DMS53 treated with DMSO at 0.1 percent for 48 hours (cell line): ENCODE measurements at regions not wholly inside any gene's neighbourhood (a gene's known extent, or its start where the extent isn't known, plus 50 kb on each side); places are given as distances from the start of the nearest gene placed in this dataset.
"Not testable (repeated sequence)": the region's sequence is repeated elsewhere in the genome, so short reads cannot be mapped to it uniquely, and the experiment has no call there.

Experiments
- DNase-seq: peaks from one replicate; lab custom pipeline; 2025; ENCODE audit not compliant: unreplicated experiment; lab: John Stamatoyannopoulos, UW

DNA sequence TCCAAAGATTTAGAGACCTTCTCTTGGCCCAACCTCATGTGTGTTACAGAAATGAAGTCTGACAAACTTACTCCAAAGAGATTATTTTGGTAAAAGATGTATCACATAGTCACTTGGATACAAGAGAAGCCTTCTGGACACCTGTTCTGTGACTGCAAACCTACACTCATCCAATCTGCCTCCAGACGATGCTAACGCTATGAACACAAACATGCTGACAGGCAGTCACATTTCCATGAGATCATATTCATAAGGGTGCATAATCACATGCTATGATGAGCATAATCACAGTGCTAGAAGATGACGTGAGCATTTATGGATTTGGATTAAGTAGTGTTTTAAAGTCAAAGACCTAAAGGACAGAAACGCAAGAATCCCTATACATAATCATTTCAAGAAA lies 340.2 kb downstream of the HACE1 start:
- DNase-seq = no peak

DNA sequence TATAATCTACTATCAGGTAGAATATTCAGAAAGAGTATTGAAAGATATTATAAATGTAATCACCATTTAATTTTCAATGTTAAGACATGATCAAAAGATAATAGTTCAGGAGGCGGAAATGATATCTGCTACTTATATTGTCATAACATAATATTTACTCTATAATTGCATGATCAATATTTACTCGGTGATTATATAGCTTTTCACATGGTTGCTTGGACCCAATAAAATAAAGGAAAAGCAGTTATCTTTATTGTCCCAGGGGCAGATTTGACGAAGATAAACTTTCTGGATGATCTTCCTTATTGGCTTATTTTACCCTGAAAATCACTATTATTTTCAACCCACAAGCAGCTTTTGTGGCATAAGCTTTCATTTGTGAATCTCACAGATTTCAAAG lies 350.4 kb downstream of the HACE1 start:
- DNase-seq = no peak

GRCh38 chr6:104506429-104506828 lies 353.3 kb downstream of the HACE1 start:
- no peak for DNase-seq

- no peak for DNase-seq
Observed at GRCh38 chr6:104505838-104506237, 353.9 kb downstream of the HACE1 start.

DNA sequence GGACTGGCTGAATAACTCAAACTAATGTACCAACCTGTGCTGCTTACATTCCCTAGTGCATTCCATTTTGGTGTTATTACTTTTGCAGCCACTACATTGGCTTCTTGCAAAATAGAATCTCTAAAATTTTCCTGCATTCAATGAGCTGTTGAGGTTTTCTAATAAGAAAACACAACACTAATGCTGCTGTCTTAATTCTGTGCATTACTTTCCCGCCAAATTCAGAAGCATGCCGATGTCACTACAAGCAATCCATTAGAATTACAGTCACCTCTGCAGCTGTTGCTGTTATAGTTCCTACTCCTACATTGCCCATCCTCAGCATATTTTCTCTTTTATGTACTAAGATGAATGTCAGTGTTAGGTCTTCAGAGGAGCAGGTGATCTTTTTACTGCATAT lies 359.5 kb downstream of the HACE1 start:
- DNase-seq = no peak

DNA sequence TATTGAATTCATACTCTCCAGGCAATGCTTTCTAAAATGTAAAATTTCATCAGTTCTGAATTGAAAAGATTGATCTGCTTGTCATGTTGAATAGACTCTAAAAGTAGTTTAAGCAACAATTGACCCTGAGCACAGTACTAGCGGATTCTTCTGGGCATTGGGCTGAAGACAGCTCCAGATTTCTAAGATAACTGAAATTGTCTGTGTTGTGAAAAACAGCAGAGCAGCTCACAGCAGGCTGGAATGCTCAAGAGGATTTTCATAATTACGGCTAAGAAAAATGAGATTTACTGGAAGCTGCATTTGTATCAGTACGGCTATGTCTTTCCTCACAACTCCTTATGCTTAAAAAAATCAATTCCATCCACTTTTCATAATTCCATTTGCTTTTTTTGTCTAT lies 373.7 kb downstream of the HACE1 start:
- no peak for DNase-seq

- DNase-seq = no peak
Observed at GRCh38 chr6:104484626-104485025, 375.1 kb downstream of the HACE1 start.

GRCh38 chr6:104484191-104484590 lies 375.5 kb downstream of the HACE1 start:
- DNase-seq = no peak

DNA sequence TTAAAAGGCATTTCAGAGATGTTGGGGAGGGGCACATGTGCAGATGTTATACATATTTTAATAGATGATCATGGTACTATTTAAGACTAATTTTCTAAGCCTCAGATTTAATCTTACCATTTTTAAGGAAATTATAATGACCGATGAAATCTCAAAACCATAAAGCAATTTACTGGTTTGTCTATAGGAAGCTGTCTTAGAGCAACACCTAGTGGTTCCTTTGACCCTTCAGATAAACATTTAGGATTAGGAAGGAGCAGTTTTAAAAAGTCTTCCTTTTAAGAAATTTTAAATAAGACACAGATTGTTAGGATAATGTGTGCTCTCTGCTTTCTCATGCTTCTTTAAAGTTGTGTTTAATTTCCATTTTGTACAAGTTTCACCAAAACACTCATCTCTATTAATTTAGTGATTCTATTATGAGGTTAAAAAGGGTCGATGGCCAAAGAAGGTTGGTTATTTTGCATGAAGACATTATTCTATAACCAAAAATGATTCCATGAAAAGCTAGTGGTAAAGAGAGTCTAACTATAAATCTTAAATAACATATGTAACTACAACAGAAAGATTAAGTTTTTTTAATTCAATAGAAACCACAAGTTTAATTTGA lies 376.4 kb downstream of the HACE1 start:
- peak; percentile 0 for DNase-seq

- no peak for DNase-seq
Observed at GRCh38 chr6:104477569-104477968, 382.1 kb downstream of the HACE1 start.

- no peak for DNase-seq
Observed at GRCh38 chr6:104473021-104473429, 386.7 kb downstream of the HACE1 start.

- no peak for DNase-seq
Observed at GRCh38 chr6:104472021-104472901, 387.5 kb downstream of the HACE1 start.

DNA sequence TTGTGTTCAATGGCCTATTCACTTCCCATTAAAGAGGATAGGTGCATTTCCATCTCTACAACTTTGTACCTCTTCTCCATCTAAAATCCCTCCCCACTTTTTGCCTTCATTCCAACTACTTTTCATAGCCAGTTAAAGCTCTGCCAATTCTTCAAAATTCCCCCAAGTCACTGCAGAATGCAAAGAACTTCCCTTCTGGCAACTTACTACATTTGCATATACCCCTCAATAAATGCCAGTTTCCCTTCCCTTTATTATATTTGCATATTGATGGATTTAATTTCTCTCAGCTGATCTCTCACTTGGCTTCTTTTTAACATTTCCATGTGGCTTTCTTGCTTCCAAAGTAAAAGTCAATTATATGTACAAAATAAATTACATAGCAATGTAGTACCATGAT lies 393.4 kb downstream of the HACE1 start:
- DNase-seq = no peak

DNA sequence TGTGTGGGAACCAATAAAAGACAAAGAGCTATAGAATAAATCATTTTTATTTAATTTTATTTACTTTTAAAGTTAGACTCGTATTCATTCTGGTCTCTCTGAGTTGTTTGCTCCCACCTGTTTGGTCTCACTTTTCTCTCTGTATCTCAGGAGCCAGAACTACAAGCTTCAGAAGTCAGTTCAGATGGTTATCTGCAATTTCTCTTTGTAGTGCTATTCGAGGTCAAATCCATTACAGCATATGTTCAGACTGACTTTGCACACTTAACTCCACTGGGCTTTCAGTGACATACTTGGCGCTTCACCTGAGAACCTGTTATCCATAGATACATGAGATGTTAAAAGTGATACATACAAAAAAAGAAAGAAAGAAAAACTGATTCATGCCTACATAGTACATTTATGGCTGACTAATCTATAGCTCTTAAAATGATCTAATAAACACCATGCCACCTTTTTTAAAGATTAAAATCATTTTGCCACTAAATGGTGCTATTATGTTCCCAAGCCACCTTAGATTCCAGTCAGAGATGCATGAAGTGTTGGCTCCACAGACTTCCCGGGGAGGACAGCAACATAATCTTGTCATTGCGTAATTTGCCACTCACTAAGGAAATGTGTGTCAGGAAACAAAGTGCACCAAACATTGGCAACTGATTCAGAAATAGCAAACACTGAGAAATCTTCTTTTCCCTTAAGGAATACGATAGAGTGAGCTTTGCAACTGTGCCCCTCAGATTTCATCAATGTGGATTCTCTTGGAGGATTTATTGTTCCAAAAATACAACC lies 396.7 kb downstream of the HACE1 start:
- no peak for DNase-seq

- DNase-seq = no peak
Observed at GRCh38 chr6:104460738-104461483, 398.8 kb downstream of the HACE1 start.

DNA sequence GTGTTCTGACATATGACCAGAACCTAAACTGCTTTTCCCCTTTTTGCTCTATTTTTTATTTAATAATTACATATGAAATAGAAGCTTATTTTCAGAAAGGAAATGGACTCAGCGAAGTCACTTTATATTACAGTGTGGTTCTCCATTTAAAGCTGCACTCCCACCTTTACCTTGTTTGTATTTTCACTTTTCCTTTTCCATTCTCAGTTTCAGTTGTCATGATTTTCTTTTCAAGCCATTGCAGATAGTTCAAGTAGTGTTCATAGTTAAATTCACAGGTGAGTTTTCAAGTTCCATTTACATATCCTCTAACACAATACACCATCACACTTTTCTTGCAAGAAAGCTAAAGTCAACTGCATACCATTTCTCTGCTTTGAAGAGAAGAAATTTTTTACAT lies 400.2 kb downstream of the HACE1 start:
- no peak for DNase-seq

GRCh38 chr6:104449918-104450317 lies 409.8 kb downstream of the HACE1 start:
- DNase-seq = no peak

GRCh38 chr6:104446101-104447080 lies 413.3 kb downstream of the HACE1 start:
- DNase-seq = not testable (repeated sequence)

DNA sequence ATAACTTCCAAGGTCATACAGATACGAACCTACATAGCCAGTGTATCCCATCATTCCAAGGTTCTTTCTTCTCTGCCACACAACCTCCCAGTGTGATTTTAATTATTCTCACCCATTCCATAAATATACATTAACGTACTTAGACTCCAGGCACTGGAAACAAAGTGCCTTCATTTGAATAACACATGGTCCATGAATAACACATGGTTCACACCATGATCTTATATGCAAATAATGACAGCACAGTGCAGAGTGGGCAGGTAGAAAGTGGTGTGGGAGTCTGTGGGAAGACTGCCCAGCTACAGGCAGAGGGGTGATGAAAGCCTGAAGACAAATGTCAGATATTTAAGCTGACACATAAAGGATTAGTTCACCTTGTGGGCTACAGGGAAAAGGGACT lies 425.2 kb downstream of the HACE1 start:
- no peak for DNase-seq

- peak; percentile 7 for DNase-seq
Observed at GRCh38 chr6:104431096-104431495, 428.6 kb downstream of the HACE1 start.
